Left ventricle myocardium inferior (tissue), 1 donor: ENCODE measurements at regions not wholly inside any gene's neighbourhood (a gene's known extent, or its start where the extent isn't known, plus 50 kb on each side); places are given as distances from the start of the nearest gene placed in this dataset.

Experiments
- DNase-seq: peaks from one replicate; pipeline ENCODE4 v3.0.0-alpha.2; 2020
- H3K27ac ChIP-seq: fragments of 200-600 bp; replicated peaks from 2 replicates; pipeline ENCODE4 v1.8.0; 2021
- H3K27me3 ChIP-seq: fragments of 200-600 bp; 2 replicates; pipeline ENCODE4 v1.8.0; 2021; ENCODE audit warnings: low read depth
- H3K36me3 ChIP-seq: fragments of 200-600 bp; 2 replicates; pipeline ENCODE4 v1.8.0; 2021
- H3K4me1 ChIP-seq: fragments of 200-600 bp; 2 replicates; pipeline ENCODE4 v1.8.0; 2021
- H3K4me3 ChIP-seq: fragments of 200-600 bp; 2 replicates; pipeline ENCODE4 v1.8.0; 2021; ENCODE audit warnings: mild to moderate bottlenecking, moderate library complexity
- H3K9me3 ChIP-seq: fragments of 200-600 bp; replicated peaks from 2 replicates; pipeline ENCODE4 v1.8.0; 2021
- CTCF ChIP-seq: fragments of 200-600 bp; IDR thresholded peaks from 2 replicates; pipeline ENCODE4 v1.8.0; 2021; ENCODE audit warnings: antibody characterized with exemption, mild to moderate bottlenecking, borderline replicate concordance
- intact Hi-C: fragments of 100-400 bp; cut with micrococcal nuclease; formaldehyde crosslinking; loops from one replicate; pipeline ENCODE4 v1.11.0; 2022
- donor health status: DM: no; HTN: yes; CAD: no; lungs with severe emphysema.

GRCh38 chr11:70490208-70490607 lies 91.9 kb downstream of the CTTN start:
- Histone ChIP-seq H3K9me3 (peaks cover 21% of the 10 kb centered on the region), H3K27ac (no peak overlapping the region), H3K27me3 (no peaks in the 10 kb centered on the region), H3K36me3 (no peaks in the 10 kb centered on the region), H3K4me3 (no peak overlapping the region), H3K4me1 (no peaks in the 10 kb centered on the region)
- TF ChIP-seq CTCF = no peak
- DNase-seq = peak; percentile 5
- intact Hi-C loops = no loop called here

GRCh38 chr11:70490723-70491558 lies 92.6 kb downstream of the CTTN start:
- H3K36me3 ChIP-seq = no peaks in the 10 kb centered on the region
- intact Hi-C loops = no loop called here
- no peak for TF ChIP-seq CTCF
- H3K4me3 ChIP-seq = no peak overlapping the region
- H3K4me1 ChIP-seq = no peaks in the 10 kb centered on the region
- DNase-seq = peak; percentile 2
- H3K9me3 ChIP-seq = peaks cover 21% of the 10 kb centered on the region
- H3K27ac ChIP-seq = no peak overlapping the region
- H3K27me3 ChIP-seq = peaks cover 2% of the 10 kb centered on the region

GRCh38 chr11:70491696-70492472 lies 93.6 kb downstream of the CTTN start:
- no peak for DNase-seq
- H3K4me1 ChIP-seq = no peaks in the 10 kb centered on the region
- no peak for TF ChIP-seq CTCF
- intact Hi-C loops = no loop called here
- H3K36me3 ChIP-seq = no peaks in the 10 kb centered on the region
- peaks cover 8% of the 10 kb centered on the region for H3K27me3 ChIP-seq
- H3K27ac ChIP-seq = no peak overlapping the region
- no peak overlapping the region for H3K4me3 ChIP-seq
- H3K9me3 ChIP-seq = peaks cover 21% of the 10 kb centered on the region

- Histone ChIP-seq H3K9me3 (peaks cover 21% of the 10 kb centered on the region), H3K27ac (no peak overlapping the region), H3K27me3 (peaks cover 8% of the 10 kb centered on the region), H3K4me1 (no peaks in the 10 kb centered on the region), H3K36me3 (no peaks in the 10 kb centered on the region), H3K4me3 (no peak overlapping the region)
- TF ChIP-seq CTCF = no peak
- DNase-seq = no peak
- intact Hi-C loops = no loop called here
Measured at GRCh38 chr11:70493089-70493474, 94.8 kb downstream of the CTTN start.

- peaks cover 8% of the 10 kb centered on the region for H3K27me3 ChIP-seq
- DNase-seq = peak; percentile 10
- H3K27ac ChIP-seq = no peak overlapping the region
- TF ChIP-seq CTCF = no peak
- no peaks in the 10 kb centered on the region for H3K36me3 ChIP-seq
- no peak overlapping the region for H3K4me3 ChIP-seq
- H3K9me3 ChIP-seq = peaks cover 21% of the 10 kb centered on the region
- H3K4me1 ChIP-seq = no peaks in the 10 kb centered on the region
- intact Hi-C loops = no loop called here
Measured at GRCh38 chr11:70493891-70494290, 95.6 kb downstream of the CTTN start.
